Kidney (tissue), 13 donors: ENCODE measurements at regions not wholly inside any gene's neighbourhood (a gene's known extent, or its start where the extent isn't known, plus 50 kb on each side); places are given as distances from the start of the nearest gene placed in this dataset.

Experiments
- DNase-seq, 5 donors: peaks; one replicate each; pipeline ENCODE4 v3.0.0-alpha.2; 2013 to 2020
- FAIRE-seq: peaks from 2 replicates; lab custom pipeline; 2012; peaks lifted over from hg19 to GRCh38; lab: Jason Lieb, UNC
- H3K27ac ChIP-seq, 2 donors: one replicate each; pipeline ENCODE4 v1.7.0; 2013; ENCODE audit warnings: low read depth in 2 of 2, low read length in 2 of 2, inconsistent platforms in 1 of 2
- H3K27me3 ChIP-seq: one replicate; pipeline ENCODE4 v1.7.1; 2013; ENCODE audit warnings: low read length, inconsistent platforms; ENCODE audit not compliant: control insufficient read depth, insufficient read depth
- H3K36me3 ChIP-seq, 3 donors: one replicate each; pipeline versions ENCODE4 v1.7.0 to v1.7.1; 2013; ENCODE audit warnings: low read length in 3 of 3, control low read depth in 1 of 3, inconsistent platforms in 1 of 3; ENCODE audit not compliant: insufficient read depth in 3 of 3, control insufficient read depth in 2 of 3
- H3K4me1 ChIP-seq, 3 donors: one replicate each; pipeline versions ENCODE4 v1.7.0 to v1.7.1; 2013; ENCODE audit warnings: low read length in 3 of 3, inconsistent platforms in 1 of 3, low read depth in 1 of 3; ENCODE audit not compliant: control insufficient read depth in 2 of 3, insufficient read depth in 2 of 3
- H3K4me3 ChIP-seq, 3 donors: one replicate each; pipeline versions ENCODE4 v1.7.0 to v1.8.1; 2013; ENCODE audit warnings: low read length in 3 of 3, control low read depth in 1 of 3, inconsistent platforms in 1 of 3
- H3K9ac ChIP-seq, 3 donors: one replicate each; pipeline versions ENCODE4 v1.7.0 to v1.7.1; 2013; ENCODE audit warnings: low read length in 3 of 3, control low read depth in 1 of 3, inconsistent platforms in 1 of 3
- H3K9me3 ChIP-seq, 3 donors: one replicate each; pipeline versions ENCODE4 v1.7.0 to v1.7.1; 2013; ENCODE audit warnings: low read length in 3 of 3, control low read depth in 1 of 3, inconsistent platforms in 1 of 3; ENCODE audit not compliant: control insufficient read depth in 2 of 3, insufficient read depth in 1 of 3
- intact Hi-C: fragments of 100-400 bp; cut with DNase I; formaldehyde crosslinking; loops from one replicate; pipeline ENCODE4 v1.11.1; 2022
- TF ChIP-seq, protein P1 (sequence below): IDR thresholded peaks from 3 replicates; pipeline ENCODE4 v1.5.1; 2012; ENCODE audit warnings: mild to moderate bottlenecking, moderate library complexity, borderline replicate concordance; ENCODE audit not compliant: insufficient read depth; ENCODE audit errors: extremely low read depth
- donor health status: control.
- donor health status: control.
- donor health status: control.
- donor health status: control.
- donor health status: control.
- donor health status: DM: yes; HTN: yes; CAD: no.
- donor health status: Normal renal cell carcinoma (clear cell type).

DNA sequence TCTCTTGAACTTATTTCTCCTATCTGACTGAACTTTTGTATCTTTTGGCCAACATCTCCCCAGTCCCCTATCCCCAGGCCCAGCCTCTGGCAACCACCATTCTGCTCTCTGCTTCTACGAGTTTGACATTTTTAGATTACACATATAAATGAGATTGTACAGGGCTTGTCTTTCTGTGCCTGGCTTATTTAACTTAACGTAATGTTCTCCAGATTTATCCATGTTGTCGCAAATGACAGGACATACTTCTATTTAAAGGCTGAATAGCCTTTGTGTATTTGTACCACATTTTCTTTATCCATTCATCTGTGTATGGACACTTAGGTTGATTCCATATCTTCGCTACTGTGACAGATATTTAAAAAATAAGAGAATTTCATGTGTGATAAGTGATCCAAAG, 98.6 kb downstream of the LSMEM1 start:
- FAIRE-seq (no peak), DNase-seq (no peak)
- Histone ChIP-seq H3K27me3 (no peaks in the 10 kb centered on the region), H3K9me3 (no peaks in the 10 kb centered on the region), H3K4me3 (no peak overlapping the region), H3K4me1 (no peaks in the 10 kb centered on the region), H3K27ac (no peak overlapping the region), H3K36me3 (no peaks in the 10 kb centered on the region), H3K9ac (no peak overlapping the region)
- TF ChIP-seq, protein P1, sequence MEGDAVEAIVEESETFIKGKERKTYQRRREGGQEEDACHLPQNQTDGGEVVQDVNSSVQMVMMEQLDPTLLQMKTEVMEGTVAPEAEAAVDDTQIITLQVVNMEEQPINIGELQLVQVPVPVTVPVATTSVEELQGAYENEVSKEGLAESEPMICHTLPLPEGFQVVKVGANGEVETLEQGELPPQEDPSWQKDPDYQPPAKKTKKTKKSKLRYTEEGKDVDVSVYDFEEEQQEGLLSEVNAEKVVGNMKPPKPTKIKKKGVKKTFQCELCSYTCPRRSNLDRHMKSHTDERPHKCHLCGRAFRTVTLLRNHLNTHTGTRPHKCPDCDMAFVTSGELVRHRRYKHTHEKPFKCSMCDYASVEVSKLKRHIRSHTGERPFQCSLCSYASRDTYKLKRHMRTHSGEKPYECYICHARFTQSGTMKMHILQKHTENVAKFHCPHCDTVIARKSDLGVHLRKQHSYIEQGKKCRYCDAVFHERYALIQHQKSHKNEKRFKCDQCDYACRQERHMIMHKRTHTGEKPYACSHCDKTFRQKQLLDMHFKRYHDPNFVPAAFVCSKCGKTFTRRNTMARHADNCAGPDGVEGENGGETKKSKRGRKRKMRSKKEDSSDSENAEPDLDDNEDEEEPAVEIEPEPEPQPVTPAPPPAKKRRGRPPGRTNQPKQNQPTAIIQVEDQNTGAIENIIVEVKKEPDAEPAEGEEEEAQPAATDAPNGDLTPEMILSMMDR: no peak
- intact Hi-C loops: no loop called here

DNA sequence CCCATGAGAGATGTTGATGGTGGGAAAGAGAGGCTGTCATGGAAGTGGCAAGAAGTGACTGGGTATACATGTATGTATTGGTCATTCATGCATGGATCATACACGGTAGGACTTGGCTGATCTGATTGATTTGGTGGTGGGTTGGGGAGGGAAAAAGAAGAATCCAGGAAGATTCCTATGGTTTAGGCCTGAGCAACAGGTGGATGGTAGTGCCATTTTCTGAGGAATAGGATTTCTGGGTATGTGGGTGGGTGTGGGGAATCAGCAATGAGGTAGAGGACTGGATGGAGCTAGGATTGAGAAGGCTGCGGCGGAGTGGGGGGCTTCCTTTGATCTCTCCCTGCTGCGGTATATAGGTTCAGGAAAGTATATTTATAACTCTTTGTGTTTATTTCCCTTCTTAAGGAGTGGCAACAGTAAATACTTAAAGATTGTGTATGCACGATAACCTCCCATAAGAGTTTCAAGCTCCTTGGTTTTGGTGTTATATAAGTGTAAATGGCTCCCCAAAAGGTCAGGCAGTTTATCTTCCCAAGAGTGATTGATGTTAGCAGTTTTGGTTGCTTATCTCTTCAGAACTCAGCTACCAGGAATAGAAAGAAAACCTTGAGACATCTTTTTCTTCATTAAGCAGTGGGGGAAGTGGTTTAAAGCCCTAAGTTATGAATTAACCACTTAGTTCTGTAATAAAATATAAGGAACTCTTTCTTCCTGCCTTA, 100.1 kb downstream of the LSMEM1 start:
- Histone ChIP-seq H3K4me1 (no peaks in the 10 kb centered on the region), H3K36me3 (no peaks in the 10 kb centered on the region), H3K27me3 (no peaks in the 10 kb centered on the region), H3K4me3 (no peak overlapping the region), H3K9me3 (no peaks in the 10 kb centered on the region), H3K9ac (no peak overlapping the region), H3K27ac (no peak overlapping the region)
- intact Hi-C loops: no loop called here
- FAIRE-seq (no peak), DNase-seq (no peak)
- TF ChIP-seq, protein P1: no peak

DNA sequence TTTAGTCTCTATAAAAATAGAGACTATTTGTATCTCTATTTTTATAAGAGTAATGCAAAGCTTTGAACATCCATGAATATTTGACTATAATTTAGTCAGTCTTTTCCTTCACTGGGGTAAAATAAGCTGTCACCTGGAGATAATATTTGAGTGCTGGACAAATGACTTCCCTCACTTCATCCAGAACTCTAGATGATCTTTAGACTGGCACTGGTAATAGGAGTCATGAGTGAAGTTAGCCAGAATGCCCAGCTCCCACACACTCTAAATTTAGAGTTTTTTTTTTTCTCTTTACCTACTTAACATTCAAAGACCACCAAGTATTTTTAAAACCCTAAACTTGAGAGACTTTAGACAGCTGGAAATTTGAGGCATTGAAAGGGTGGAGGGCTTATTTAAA, 100.7 kb downstream of the LSMEM1 start:
- no peaks in the 10 kb centered on the region for H3K4me1 ChIP-seq
- no peak overlapping the region for H3K9ac ChIP-seq
- intact Hi-C loops: no loop called here
- no peaks in the 10 kb centered on the region for H3K9me3 ChIP-seq
- DNase-seq (no peak), FAIRE-seq (no peak)
- TF ChIP-seq, protein P1: no peak
- H3K4me3 ChIP-seq: no peak overlapping the region
- H3K27me3 ChIP-seq: no peaks in the 10 kb centered on the region
- no peak overlapping the region for H3K27ac ChIP-seq
- no peaks in the 10 kb centered on the region for H3K36me3 ChIP-seq

DNA sequence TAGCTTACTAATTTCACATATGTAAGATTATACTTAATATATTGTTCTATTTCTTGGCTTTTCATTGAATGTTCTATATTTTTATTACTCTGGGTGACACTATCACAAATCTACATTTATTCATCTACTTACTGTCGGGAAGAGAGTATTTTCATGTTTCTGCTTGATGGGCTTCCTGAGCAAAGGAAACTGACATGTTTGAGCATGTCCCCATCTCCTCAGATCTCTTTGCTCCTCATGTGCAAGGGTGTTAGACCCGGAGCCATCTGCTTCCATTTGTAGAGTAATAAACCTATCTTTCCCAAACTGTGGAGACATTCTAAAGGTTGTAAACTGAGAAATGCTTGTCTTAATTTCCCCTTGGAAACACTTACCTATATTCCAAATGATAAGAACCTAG, 103.5 kb downstream of the LSMEM1 start:
- Histone ChIP-seq H3K4me1 (no peaks in the 10 kb centered on the region), H3K4me3 (no peak overlapping the region), H3K36me3 (no peaks in the 10 kb centered on the region), H3K9me3 (no peaks in the 10 kb centered on the region), H3K9ac (no peak overlapping the region), H3K27me3 (no peaks in the 10 kb centered on the region), H3K27ac (no peak overlapping the region)
- FAIRE-seq (no peak), DNase-seq (no peak)
- TF ChIP-seq, protein P1: no peak
- intact Hi-C loops: no loop called here
